ENCODE measurements at regions not wholly inside any gene's neighbourhood (a gene's known extent, or its start where the extent isn't known, plus 50 kb on each side); places are given as distances from the start of the nearest gene placed in this dataset.
"Not testable (repeated sequence)": the region's sequence is repeated elsewhere in the genome, so short reads cannot be mapped to it uniquely, and the experiment has no call there.

DNA sequence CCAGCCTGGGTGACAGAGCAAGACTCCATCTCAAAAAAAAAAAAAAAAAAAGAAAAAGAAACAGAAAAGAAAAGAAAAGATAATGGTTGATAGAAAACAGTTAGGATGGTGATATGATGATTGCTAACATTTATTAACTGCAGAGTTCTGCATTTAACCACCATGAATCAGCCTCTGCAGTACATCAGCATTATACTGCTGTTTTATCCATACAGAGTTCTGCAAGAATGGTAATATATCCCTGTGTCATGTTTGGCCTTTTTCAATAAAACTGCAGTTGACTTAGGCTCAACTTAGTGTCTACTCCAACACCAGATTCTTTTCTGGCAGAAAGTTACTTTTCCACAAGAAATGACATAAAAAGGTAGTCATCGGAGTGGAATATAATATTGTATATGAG, 62.6 kb downstream of the DUSP6 start:
- DNase-seq (ENCODE audit: low spot score) = no peak

DNA sequence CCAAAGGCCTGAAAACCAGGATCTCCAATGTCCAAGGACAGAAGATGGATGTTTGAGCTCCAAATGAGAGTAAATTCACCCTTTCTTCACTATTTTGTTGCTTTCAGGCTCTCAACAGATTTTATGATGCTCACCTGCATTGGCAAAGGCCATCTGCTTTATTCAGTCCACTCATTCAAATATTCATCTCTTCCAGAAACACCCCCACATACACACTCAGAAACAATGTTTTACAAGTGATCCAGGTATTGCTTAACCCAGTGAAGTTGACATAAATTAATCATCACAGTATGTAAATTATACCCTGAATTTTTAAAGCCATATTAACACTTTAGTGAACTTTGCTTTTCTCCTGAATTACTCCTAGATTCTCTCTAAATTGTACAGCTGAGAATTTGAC, 63.3 kb downstream of the DUSP6 start:
- DNase-seq (ENCODE audit: low spot score) = no peak

DNA sequence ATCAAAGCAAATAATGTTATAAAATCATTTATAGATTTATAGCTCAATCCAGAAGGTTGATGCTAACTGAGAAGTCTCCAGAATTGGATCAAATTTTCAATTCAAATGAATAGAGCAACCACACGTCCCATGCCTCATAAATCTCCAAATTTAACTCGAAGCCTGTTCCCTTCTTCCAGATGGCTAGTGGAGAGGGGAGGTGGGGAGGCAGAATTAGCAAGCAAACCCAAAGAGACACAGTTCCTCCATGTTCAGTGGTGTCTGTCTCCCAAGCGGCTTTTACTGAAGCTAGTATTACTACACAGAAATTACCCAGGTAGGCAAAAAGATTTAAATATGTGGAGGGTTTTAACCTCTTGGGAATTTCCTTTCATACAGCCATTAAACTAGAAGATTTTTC, 65.8 kb downstream of the DUSP6 start:
- DNase-seq (ENCODE audit: low spot score) = no peak

DNA sequence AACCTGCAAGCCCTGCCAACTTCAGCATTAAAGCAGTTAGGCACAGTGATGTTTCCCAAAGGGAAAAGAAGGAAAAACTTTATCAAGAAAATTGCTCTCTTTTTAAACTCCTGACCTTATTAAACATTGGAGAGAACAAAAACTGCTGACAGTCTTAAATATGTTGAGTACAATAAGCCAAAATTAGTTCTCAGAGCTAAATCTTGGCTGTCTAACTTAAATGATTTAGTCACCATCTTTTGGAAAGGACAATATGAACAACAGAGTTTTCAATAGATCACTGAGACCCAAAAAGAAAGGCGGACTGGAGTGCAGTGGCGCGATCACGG, 70.8 kb downstream of the DUSP6 start:
- DNase-seq (ENCODE audit: low spot score) = no peak

DNA sequence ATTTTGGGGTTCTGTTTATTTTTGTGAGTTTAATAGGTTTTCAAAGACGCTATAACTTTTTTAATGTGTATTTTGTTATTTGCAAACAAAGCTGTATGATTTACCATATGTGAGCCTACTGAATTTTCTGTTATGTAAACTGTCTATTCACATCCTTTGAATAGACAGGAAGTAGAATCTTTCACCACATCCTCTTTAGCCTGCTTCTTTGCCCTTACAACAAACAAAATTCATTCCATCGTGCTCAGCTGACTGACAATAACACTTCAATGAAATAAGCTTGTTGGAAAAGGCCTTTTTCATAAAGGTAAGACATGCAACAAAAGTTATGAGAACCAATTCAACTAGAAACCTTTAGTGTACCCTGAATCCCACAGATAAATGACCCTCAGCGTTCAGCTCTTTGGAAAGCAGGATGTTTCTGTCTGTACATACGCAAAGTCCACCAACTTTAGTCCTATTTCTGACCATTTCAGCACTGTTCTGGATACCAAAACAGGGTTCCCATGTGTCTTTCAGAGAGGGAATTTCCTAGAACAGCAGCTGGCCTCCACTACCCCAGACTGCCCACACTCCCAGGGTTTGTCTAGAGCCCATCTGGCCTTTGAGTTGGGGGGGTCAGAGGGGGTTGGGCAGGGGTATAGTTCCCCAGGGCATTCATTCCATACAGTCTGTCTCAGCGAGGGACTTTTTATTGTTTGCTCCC, 71.3 kb downstream of the DUSP6 start:
- peak; percentile 6 for DNase-seq (ENCODE audit: low spot score)

DNA sequence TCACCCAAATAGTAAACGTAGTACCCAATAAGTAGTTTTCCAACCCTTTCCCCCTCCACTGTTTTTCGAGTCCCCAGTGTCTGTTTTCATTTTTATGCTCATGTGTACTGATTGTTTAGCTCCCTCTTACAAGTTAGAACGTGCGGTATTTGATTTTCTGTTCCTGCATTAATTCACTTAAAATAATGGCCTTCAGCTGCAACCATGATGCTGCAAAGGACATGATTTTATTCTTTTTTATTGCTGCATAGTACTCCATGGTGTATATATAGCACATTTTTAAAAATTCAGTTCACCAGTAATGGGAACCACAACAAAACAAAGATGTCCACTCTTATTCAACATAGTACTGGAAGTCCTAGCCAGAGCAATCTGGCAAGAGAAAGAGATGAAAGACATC, 72.8 kb downstream of the DUSP6 start:
- DNase-seq (ENCODE audit: low spot score) = no peak

DNA sequence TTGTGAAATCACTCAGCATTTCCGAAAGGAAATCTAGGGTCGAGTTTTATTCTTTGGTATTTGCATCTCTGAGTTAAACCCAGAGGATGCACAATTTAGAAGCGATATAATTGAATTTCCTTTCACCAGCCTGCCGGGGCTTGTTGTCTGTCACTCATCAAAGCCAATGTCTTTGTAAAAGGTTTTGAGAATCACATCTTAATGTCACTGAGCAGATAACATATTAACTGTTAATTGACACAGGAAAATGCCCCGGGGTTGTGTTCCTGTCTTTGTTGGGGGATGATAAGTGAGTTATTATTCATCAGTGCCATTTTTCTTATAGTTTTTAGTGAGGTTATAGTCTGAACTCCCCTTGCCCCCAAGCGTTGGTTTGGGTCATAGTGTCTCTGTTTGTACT, 73.4 kb downstream of the DUSP6 start:
- DNase-seq (ENCODE audit: low spot score) = no peak

DNA sequence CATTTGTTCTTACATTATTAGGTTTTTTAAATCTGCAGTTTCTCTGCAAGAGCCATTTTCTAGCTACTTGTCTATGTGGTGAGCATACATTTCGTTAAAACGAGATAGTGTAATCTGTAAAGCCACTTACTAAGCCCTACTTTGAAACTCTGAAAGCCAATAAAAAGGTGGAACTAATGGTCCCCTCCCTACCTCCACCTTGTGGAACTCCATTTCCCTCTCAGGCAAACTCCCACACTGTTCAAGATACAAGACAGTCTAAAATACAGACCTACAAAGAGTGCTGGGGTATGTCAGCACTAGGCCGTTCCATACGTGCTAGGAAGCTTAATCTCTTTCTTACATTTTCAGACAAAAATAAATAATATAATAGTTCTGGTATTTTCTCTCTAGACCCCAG, 74.1 kb downstream of the DUSP6 start:
- no peak for DNase-seq (ENCODE audit: low spot score)

DNA sequence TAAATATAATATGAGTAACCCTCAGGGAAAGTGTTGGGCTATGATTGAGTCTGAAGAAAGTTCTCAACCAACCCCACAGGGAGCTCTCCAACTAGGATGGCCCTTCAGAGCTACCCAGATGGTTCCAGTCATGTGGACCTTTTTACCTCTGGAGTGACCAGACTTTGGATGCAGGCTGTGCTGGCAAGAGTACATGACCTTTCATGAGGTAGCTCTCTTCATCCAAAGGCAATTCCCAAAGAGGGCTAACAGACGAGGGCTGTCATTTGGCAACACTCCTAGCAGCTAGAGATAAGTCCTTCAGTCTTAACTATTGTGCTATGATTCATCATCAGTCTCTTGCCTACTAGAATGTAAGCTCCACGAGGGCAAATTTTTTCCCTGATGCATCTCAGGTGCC, 75.4 kb downstream of the DUSP6 start:
- DNase-seq (ENCODE audit: low spot score) = no peak

DNA sequence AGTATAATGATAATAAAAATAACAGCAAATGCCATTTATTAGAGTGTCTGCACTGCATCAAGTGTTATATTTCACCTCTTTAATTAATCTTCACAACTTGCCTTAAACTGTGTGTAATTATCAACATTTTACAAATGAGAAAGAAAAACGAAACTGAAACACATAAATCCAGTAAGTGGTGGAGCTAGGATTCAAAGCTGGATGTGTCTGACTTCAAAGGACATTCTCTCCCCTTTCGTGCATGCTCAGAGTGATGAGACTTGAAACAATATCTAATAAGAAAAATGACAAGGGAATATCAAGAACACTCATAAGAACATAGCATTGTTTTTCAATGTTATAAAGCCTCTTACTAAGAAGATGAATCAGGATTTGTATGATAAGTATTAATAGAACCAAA, 78.8 kb downstream of the DUSP6 start:
- DNase-seq (ENCODE audit: low spot score) = no peak

DNA sequence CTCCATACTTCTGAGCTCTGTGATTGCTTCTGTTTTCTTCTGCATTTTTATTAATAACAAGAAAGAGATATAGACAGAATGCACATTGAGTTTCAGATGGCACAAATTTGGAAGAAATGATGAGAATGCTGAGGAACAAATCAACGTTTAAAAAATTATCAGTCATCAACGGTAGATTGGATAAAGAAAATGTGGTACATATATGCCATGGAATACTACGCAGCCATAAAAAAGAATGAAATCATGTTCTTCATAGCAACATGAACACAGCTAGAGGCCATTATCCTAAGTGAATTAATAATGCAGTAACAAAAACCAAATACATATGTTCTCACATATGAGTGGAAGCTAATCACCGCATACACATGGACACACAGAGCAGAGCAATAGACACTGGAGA, 81.8 kb downstream of the DUSP6 start:
- DNase-seq (ENCODE audit: low spot score) = no peak

DNA sequence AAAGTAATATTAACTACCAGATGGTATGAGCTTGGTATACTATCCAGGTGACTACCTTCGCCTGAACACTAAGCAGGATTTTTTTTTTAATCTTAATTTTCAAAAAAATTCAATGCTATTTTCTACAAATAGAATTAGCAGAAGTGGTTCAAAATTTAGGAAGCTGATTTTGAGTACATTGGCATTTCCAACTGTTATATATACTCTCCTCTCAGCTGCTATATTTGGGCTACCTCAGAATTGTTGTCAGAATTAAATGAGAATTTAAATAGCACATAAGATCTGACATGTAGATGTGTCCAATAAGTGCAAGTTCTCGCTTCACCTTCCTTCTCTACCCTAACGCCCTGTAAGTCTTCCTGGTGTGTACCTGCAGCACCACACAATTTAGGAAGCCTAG, 83.1 kb downstream of the DUSP6 start:
- DNase-seq (ENCODE audit: low spot score) = no peak

DNA sequence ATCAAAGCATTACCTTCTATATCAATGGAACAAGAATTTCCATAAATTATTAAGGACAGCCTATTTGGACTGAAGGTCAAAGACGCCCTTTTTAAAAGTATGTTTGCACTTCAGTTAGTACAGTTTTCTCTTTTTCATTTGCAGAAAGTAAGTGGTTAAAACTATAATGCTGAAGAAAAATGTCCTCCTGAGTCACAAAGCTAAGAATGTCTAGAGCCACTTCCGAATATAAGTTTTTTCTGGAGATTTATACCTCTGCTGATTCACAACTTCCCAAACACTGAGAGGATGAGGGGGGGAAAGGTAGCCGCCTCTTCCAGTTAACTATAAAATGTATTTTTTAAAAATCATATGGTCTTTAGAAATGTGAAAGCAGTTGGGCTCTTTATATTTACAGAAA, 84.9 kb downstream of the DUSP6 start:
- peak; percentile 35 for DNase-seq (ENCODE audit: low spot score)

DNA sequence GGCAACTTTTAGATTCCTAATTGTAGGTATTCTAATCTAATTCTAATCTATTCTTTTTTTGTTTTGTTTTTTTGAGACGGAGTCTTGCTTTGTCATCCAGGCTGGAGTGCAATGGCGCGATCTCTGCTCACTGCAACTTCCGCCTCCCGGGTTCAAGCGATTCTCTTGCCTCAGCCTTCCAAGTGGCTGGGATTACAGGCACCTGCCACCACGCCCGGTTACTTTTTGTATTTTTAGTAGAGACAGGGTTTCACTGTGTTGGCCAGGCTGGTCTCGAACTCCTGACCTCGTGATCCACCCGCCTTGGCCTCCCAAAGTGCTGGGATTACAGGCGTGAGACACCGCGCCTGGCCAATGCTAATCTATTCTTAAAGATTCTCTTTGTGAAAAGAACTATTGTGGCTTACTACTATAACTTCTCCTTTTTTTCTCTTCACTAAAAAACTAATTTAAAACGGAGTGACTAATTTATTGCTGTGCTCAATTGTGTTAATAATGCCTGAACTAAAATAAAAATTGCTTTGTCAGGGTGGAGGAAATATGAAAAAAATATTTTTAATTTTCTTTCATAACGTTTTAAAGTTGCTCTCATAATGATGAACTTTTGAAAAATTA, 85.6 kb downstream of the DUSP6 start:
- not testable (repeated sequence) for DNase-seq (ENCODE audit: low spot score)

DNA sequence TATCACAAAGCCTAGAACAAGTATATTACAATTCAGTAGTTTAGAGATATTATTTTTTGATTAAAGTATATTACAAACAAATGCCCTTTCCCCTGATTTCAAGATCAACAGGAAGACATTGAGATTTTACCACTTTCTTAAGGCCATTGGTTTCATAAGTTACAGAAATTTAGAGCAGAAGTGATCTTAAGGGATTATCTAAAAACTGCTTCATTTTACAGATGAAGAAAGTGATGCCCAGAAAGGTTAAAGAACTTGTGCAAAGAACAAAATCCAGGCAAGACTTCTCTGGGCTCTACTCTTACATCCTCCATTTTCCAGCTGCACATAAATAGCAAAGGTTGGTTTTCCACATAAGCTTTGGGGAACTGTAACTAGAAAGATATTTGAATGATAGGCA, 87.5 kb downstream of the DUSP6 start:
- DNase-seq (ENCODE audit: low spot score) = no peak

DNA sequence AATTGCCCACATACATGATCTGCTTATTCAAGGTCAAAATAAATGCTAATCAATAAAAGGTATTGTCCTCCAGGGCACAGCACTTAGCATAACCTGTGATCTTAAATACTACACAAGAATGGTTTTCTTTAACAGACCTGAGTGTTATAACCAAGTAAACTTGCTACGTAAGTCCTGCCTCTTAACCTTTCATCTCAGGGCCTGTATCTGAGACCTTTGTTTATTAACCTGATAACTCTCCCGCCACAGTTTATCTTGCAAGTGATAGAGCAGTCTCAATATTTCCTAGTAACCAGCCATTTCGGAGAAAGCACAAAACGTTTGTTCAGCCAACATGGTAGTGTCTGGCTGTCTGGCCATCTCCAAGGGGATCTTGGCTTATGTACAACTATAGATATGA, 88.4 kb downstream of the DUSP6 start:
- DNase-seq (ENCODE audit: low spot score) = no peak

DNA sequence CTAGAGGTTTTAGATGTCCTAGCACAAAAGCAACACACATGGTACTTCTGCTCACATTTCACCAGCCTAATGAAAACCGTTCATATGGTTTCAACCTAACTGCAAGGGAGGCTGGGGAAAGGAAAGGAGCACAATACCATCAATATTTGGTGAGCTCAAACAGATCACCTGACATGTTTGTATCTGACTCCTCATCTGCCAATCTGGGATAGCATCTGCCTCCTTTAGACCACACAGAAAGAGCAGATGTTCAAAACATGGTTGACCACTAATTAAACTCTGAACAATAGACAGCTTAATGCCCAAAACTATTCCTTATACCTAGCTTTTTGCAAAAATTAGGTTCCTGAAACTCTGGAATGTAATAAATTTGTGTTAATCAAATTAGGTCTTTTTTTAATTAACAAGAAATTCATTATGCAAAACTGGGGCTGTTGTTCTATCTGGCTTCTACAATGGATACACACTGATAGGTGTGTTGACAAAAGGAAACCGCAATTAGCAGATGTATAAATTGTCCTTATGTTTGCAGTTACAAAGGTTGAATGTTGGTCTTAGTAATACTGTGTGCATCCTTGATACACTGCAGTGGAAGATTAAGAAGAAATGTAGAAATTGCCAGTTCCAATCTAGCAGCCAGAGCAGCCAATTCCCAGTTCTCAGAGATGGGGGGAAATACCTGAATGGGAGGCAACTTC, 89.3 kb downstream of the DUSP6 start:
- no peak for DNase-seq (ENCODE audit: low spot score)

DNA sequence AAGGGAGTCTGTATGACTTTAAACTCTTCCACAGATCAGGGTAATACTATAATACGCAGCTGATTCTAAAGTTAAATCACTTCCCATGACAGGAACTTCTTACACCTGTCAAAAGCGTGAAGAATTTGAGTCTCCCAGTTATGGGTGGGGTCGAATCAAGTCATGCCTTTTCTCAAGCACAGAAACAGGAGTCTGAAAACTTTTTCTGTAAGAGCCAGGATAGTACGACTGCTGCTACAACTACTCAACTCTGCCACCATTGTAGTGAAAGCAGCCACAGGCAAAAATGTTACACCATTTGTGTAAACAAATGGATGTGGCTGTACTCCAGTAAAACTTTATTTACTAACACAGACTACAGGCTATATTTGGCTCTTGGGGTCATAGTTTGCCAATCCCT, 90.3 kb downstream of the DUSP6 start:
- no peak for DNase-seq (ENCODE audit: low spot score)

DNA sequence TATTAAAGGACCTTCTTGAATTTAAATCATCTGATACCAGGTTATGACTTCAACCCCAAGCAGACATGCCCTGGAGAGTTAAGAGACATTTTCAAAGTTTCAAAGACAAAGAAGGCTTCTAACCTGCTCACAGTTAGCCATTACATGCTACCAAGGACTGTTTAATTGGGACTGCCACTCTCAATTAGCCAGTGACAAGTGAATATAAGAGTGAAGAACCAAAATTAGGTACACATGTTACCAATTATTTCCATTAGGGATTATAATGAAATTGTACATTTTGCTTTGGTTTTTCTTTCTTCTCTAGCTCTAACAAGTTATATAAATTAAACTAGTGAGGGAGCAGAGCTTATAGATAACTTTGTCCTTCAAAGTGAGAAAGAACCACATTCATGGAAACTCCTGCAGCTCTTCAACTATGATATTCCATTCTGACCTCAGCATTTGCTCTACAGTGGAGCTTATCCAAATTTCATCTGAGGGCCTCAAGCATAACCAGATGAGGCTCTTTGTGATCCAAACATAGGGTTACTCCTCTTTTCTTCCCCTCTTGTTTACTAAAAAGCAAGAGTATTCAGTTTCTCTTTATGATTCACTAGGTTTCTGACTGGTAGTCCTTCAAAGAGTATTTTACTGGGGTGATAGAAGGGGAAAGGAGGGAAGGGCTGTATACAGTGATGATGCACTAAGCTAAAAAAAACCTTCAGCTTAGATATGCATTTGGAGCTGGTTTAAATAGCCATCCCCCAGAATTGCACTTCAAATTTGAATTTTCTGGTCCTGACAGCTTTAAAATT, 91.3 kb downstream of the DUSP6 start:
- DNase-seq (ENCODE audit: low spot score) = no peak

DNA sequence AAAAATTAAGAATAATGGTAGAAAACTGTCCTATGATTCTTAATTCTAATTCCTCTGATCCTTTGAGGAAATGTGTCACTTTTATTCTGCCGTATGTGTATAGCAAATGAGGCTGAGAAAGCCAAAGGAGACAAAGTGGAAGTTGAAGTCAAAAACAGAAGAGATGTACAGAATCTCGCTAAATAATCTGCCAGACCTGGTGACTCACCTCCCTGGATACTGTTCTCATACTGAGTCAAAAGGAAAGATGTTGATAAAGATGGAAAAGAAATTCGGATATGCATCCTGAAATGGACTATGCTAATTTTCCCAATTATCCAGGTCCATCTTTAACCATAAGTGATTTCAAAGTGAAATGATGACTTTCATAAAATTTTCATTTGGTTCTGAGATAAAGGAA, 92.5 kb downstream of the DUSP6 start:
- peak; percentile 8 for DNase-seq (ENCODE audit: low spot score)

DNA sequence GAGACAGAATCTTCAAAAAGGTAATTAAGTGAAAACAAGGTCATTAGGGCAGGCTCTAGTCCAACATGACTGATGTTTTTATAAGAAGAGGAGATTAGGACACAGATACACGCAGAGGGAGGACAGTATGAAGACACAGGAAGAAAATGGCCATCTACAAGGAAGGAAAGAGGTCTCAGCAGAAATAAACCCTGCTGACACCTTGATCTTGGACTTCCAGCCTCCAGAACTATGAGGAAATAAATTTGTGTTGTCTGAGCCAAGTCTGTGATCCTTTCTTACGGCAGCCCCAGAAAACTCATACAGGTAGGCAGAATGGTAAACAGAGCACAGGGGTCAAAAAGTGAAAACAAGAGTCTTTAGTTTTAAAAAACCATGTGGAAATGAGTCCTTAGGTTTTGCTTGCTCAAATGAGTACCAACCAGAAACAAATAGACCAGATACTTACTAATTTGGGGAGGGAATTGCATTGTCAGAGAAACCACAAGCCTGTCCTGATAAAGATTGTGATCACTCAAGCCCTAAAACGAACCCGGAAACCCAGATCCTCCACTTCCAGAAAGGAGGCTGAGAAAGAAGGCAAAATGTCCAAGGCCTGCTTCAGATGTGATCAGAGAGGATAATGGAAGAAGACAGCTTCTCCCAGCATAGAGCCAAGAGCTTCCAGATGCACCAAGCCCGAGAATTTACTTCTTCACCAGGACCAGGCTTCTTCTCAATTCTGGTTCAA, 93.9 kb downstream of the DUSP6 start:
- DNase-seq (ENCODE audit: low spot score) = no peak

DNA sequence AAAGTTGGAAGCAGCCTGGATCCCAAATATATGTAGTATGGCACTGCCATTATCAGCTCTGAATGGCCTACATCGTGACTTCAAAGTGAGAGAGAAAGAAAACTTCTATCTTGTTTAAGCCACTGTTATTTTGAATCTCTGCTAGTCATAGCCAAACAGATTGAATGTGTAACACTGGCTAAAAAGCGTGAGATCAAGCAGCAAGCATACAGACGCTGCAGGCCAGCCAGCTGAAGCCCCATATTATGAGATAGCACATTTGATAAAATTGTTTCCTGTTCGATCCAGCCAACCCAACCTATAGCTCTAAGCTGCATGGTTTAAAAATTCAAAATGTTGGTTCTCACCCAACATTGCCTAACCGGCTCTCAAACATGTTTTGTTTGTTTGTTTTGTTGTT, 95.0 kb downstream of the DUSP6 start:
- no peak for DNase-seq (ENCODE audit: low spot score)

Measured in A172 (cell line).